ENCODE measurements at regions not wholly inside any gene's neighbourhood (a gene's known extent, or its start where the extent isn't known, plus 50 kb on each side); places are given as distances from the start of the nearest gene placed in this dataset.

- TF ChIP-seq CTCF (conservative IDR thresholded peaks at IDR 0.05) (no peak), EZH2 (IDR thresholded peaks at IDR 0.05; ENCODE audit: low read depth) (no peak)
These were observed 89.8 kb upstream of the GPRIN3 start for GRCh38 chr4:89397441-89397840.
